Colonic mucosa (tissue), 4 donors: ENCODE measurements at regions not wholly inside any gene's neighbourhood (a gene's known extent, or its start where the extent isn't known, plus 50 kb on each side); places are given as distances from the start of the nearest gene placed in this dataset.

Experiments
- DNase-seq: peaks from one replicate; pipeline ENCODE4 v3.0.0-alpha.2; 2020
- H3K27ac ChIP-seq: fragments of 200-600 bp; one replicate; pipeline ENCODE4 v1.8.0; 2021
- H3K27me3 ChIP-seq: fragments of 200-600 bp; one replicate; pipeline ENCODE4 v1.8.0; 2021
- H3K36me3 ChIP-seq: fragments of 200-600 bp; one replicate; pipeline ENCODE4 v1.8.0; 2021
- H3K4me1 ChIP-seq: fragments of 200-600 bp; one replicate; pipeline ENCODE4 v1.8.0; 2021; ENCODE audit warnings: mild to moderate bottlenecking
- H3K4me3 ChIP-seq: fragments of 200-600 bp; one replicate; pipeline ENCODE4 v1.8.0; 2021
- H3K9ac ChIP-seq, 2 donors: one replicate each; pipeline ENCODE4 v1.7.0; 2013; ENCODE audit warnings: control low read depth in 2 of 2, low read depth in 2 of 2, low read length in 2 of 2
- H3K9me3 ChIP-seq: fragments of 200-600 bp; one replicate; pipeline ENCODE4 v1.8.0; 2021
- CTCF ChIP-seq: fragments of 200-600 bp; IDR thresholded peaks from one replicate; pipeline ENCODE4 v1.8.0; 2022; ENCODE audit warnings: antibody characterized with exemption, mild to moderate bottlenecking
- intact Hi-C: fragments of 100-400 bp; cut with DNase I; formaldehyde crosslinking; loops from one replicate; pipeline ENCODE4 v1.14.1; 2022
- donor health status: healthy.
- donor health status: DM: no; HTN: no; CAD: no.
- donor health status: DM: no; HTN: no; CAD: no.

DNA sequence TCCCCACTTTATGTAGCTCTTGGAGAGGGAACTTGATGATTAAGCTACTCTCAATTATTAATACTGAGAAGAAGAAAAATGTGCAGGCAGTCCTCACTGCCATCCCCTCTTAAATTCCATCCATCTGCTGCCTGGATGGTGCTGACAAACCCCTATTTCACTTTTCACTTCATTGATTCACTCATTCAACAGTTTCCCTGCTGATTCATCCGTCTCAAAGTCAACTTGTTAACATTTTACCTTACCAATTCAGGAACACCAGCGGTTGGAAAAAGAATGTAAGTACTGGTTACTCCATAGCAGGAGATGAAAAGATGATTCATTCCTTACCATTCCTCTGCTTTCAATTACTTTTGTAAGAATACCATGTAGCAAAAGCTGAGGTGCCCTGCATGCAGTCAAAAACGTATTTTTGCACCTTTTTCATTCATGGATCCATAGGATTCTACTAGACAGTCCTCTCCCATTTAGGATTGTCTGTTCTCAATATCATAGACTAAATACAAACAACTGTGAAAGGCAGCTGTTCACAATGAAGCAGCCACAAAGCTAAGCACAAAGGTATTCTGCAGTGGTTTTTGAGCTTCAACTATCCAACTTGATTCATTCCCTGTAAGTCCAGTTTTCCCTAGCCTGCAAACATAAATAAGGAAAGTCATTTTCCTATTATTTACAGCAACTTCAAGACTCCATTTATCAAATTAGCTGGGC is 262.0 kb downstream of the MREG start:
- Histone ChIP-seq H3K36me3 (no peaks in the 10 kb centered on the region), H3K4me1 (no peaks in the 10 kb centered on the region), H3K9me3 (no peaks in the 10 kb centered on the region), H3K4me3 (no peak overlapping the region), H3K9ac (no peak overlapping the region), H3K27me3 (no peaks in the 10 kb centered on the region), H3K27ac (no peak overlapping the region)
- no peak for DNase-seq
- no peak for TF ChIP-seq CTCF
- intact Hi-C loops = no loop called here

- no peak overlapping the region for H3K4me3 ChIP-seq
- intact Hi-C loops = no loop called here
- no peak for DNase-seq
- no peaks in the 10 kb centered on the region for H3K4me1 ChIP-seq
- no peaks in the 10 kb centered on the region for H3K9me3 ChIP-seq
- H3K27ac ChIP-seq = no peak overlapping the region
- H3K9ac ChIP-seq = no peak overlapping the region
- no peaks in the 10 kb centered on the region for H3K36me3 ChIP-seq
- no peak for TF ChIP-seq CTCF
- no peaks in the 10 kb centered on the region for H3K27me3 ChIP-seq
These were observed 262.6 kb downstream of the MREG start for GRCh38 chr2:215750763-215751162.

- no peaks in the 10 kb centered on the region for H3K4me1 ChIP-seq
- no peaks in the 10 kb centered on the region for H3K9me3 ChIP-seq
- no peak overlapping the region for H3K9ac ChIP-seq
- H3K4me3 ChIP-seq = no peak overlapping the region
- intact Hi-C loops = no loop called here
- no peaks in the 10 kb centered on the region for H3K36me3 ChIP-seq
- no peak for DNase-seq
- no peak overlapping the region for H3K27ac ChIP-seq
- H3K27me3 ChIP-seq = no peaks in the 10 kb centered on the region
- TF ChIP-seq CTCF = no peak
These were observed 264.0 kb downstream of the MREG start for GRCh38 chr2:215749092-215749957.

GRCh38 chr2:215748446-215748845 is 264.9 kb downstream of the MREG start:
- no peak for TF ChIP-seq CTCF
- DNase-seq = no peak
- Histone ChIP-seq H3K9me3 (no peaks in the 10 kb centered on the region), H3K36me3 (no peaks in the 10 kb centered on the region), H3K4me1 (no peaks in the 10 kb centered on the region), H3K4me3 (no peak overlapping the region), H3K9ac (no peak overlapping the region), H3K27me3 (no peaks in the 10 kb centered on the region), H3K27ac (no peak overlapping the region)
- intact Hi-C loops = no loop called here

GRCh38 chr2:215746887-215747615 is 266.3 kb downstream of the MREG start:
- no peaks in the 10 kb centered on the region for H3K4me1 ChIP-seq
- no peak for DNase-seq
- H3K36me3 ChIP-seq = no peaks in the 10 kb centered on the region
- H3K27ac ChIP-seq = no peak overlapping the region
- no peak overlapping the region for H3K4me3 ChIP-seq
- H3K9ac ChIP-seq = no peak overlapping the region
- no peaks in the 10 kb centered on the region for H3K9me3 ChIP-seq
- no peaks in the 10 kb centered on the region for H3K27me3 ChIP-seq
- intact Hi-C loops = no loop called here
- no peak for TF ChIP-seq CTCF
